Transverse colon (tissue), 4 donors: ENCODE measurements at regions not wholly inside any gene's neighbourhood (a gene's known extent, or its start where the extent isn't known, plus 50 kb on each side); places are given as distances from the start of the nearest gene placed in this dataset.

Experiments
- DNase-seq: peaks from one replicate; pipeline ENCODE4 v3.0.0-alpha.2; 2019
- H3K27ac ChIP-seq, 4 donors: fragments of 200-600 bp; sonication (generic); 2 replicates each; pipeline ENCODE4 v1.5.1; 2016 to 2018; ENCODE audit warnings: inconsistent platforms in 4 of 4
- H3K27me3 ChIP-seq: fragments of 200-600 bp; sonication (generic); 2 replicates; pipeline ENCODE4 v1.5.1; 2017; ENCODE audit warnings: inconsistent platforms
- H3K36me3 ChIP-seq, 4 donors: fragments of 200-600 bp; sonication (generic); 2 replicates each; pipeline ENCODE4 v1.5.1; 2017 to 2019; ENCODE audit warnings: inconsistent platforms in 4 of 4
- H3K4me1 ChIP-seq, 4 donors: fragments of 200-600 bp; sonication (generic); 2 replicates each; pipeline ENCODE4 v1.5.1; 2017 to 2020; ENCODE audit warnings: inconsistent platforms in 4 of 4
- H3K4me3 ChIP-seq, 4 donors: fragments of 200-600 bp; sonication (generic); 1 replicate in 1 of 4; 2 replicates in 3 of 4; pipeline versions ENCODE4 v1.5.1 to v1.6.1; 2017 to 2019; ENCODE audit warnings: inconsistent platforms in 4 of 4
- H3K9me3 ChIP-seq, 2 donors: fragments of 200-600 bp; sonication (generic); 2 replicates each; pipeline ENCODE4 v1.5.1; 2017 to 2019; ENCODE audit warnings: inconsistent platforms in 2 of 2
- EP300 ChIP-seq: sonication (generic); formaldehyde crosslinking; IDR thresholded peaks from one replicate; pipeline ENCODE4 v1.6.1; 2017; ENCODE audit warnings: antibody characterized with exemption, low read depth
- POLR2A ChIP-seq: fragments of 450-650 bp; IDR thresholded peaks from one replicate; pipeline ENCODE4 v1.6.1; 2016; ENCODE audit warnings: antibody characterized with exemption, mild to moderate bottlenecking, moderate library complexity
- POLR2AphosphoS5 ChIP-seq, 3 donors: sonication (generic); formaldehyde crosslinking; IDR thresholded peaks; one replicate each; pipeline ENCODE4 v1.6.1; 2016; ENCODE audit warnings: antibody characterized with exemption in 3 of 3
- WGBS, 2 donors: methylation state at CpG; one replicate each; pipeline ENCODE4 v1.1.5; 2018; ENCODE audit warnings: low coverage in 1 of 2; 5-methylcytosine and 5-hydroxymethylcytosine counted together
- in situ Hi-C, 4 donors: fragments of 200-750 bp; cut with MboI; loops; one replicate each; pipeline versions ENCODE4 v1.15.0 to v1.15.1; 2017; ENCODE audit warnings: low sequenced_read_pairs in 3 of 4, low pct_ligation_motif_present in 1 of 4, low pct_unique_long_range_greater_than_20kb in 1 of 4
- intact Hi-C: fragments of 100-400 bp; cut with DNase I; formaldehyde crosslinking; loops from one replicate; pipeline ENCODE4 v1.15.1; 2023; ENCODE audit warnings: low total_unique reads
- TF ChIP-seq, protein P1 (sequence below), 5 experiments: fragments of 200-600 bp in 3 of 5; fragments of 450-650 bp in 2 of 5; sonication (generic) in 3 of 5; IDR thresholded peaks; 1 replicate in 2 of 5; 2 replicates in 3 of 5; pipeline ENCODE4 v1.5.1; 2016 to 2017; ENCODE audit warnings: antibody characterized with exemption in 5 of 5, inconsistent platforms in 3 of 5, mild to moderate bottlenecking in 2 of 5, moderate library complexity in 1 of 5

DNA sequence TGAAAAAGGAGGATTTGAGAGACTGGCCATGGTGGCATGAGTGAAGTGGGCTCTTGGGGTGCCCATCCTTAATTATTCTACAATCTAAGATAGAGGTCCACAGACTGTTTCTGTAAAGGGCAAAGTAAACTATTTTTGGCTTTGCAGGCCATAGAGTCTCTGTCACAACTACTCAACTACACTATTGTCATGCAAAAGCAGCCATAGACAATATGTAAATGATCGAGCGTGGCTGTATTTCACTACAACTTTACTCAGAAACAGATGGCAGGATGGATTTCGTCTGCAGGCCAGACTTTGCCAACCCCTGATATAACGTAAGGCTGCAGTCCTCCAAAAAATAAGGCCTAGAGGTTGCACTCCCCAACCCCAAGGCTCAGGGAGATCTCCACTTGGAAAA is 58.2 kb upstream of the NAA20 start:
- intact Hi-C loops = no loop called here
- no peaks in the 10 kb centered on the region for H3K4me1 ChIP-seq
- peaks cover 0 to 49% (median 24%) of the 10 kb centered on the region in 4 donors for H3K36me3 ChIP-seq
- DNase-seq = no peak
- WGBS, 2 donors = 62 to 73% methylated on average over 2 to 4 of the region's 4 CpGs
- in situ Hi-C loops = no loop called here
- H3K9me3 ChIP-seq = no peaks in the 10 kb centered on the region
- H3K27me3 ChIP-seq = no peaks in the 10 kb centered on the region
- H3K4me3 ChIP-seq = no peak overlapping the region
- TF ChIP-seq POLR2A = no peak
- TF ChIP-seq EP300 = no peak
- no peak for TF ChIP-seq POLR2AphosphoS5 (IDR thresholded peaks at IDR 0.05)
- TF ChIP-seq, protein P1, sequence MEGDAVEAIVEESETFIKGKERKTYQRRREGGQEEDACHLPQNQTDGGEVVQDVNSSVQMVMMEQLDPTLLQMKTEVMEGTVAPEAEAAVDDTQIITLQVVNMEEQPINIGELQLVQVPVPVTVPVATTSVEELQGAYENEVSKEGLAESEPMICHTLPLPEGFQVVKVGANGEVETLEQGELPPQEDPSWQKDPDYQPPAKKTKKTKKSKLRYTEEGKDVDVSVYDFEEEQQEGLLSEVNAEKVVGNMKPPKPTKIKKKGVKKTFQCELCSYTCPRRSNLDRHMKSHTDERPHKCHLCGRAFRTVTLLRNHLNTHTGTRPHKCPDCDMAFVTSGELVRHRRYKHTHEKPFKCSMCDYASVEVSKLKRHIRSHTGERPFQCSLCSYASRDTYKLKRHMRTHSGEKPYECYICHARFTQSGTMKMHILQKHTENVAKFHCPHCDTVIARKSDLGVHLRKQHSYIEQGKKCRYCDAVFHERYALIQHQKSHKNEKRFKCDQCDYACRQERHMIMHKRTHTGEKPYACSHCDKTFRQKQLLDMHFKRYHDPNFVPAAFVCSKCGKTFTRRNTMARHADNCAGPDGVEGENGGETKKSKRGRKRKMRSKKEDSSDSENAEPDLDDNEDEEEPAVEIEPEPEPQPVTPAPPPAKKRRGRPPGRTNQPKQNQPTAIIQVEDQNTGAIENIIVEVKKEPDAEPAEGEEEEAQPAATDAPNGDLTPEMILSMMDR (IDR thresholded peaks at IDR 0.05) = no peak
- H3K27ac ChIP-seq = no peak overlapping the region

DNA sequence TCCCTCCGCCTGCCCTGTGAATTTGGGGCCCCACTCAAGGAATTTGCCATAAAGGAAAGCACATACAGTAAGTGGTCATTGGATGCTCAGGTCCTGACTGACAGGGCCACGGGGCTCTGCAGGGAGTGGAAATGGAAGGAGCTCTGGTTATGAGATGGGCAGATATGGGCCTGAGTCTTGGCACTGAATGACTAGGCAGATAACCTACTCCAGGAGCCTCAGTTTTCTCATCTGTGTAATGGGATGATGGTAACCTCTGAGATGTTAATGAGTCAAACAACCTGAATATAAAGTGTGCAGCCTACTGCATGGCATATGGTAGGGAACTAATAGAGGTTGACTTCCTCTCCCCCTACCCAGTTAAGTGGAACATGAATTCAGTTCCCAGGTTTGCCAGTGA is 56.4 kb upstream of the NAA20 start:
- 89% methylated on average over 2 of the region's 2 CpGs; no CpG with 5 or more reads in 1 of the 2 donors for WGBS, 2 donors
- intact Hi-C loops (no loop called here), in situ Hi-C loops (no loop called here)
- H3K27me3 ChIP-seq = no peaks in the 10 kb centered on the region
- no peak for DNase-seq
- H3K4me3 ChIP-seq = no peak overlapping the region
- TF ChIP-seq POLR2A (no peak), EP300 (no peak), POLR2AphosphoS5 (IDR thresholded peaks at IDR 0.05) (no peak)
- TF ChIP-seq, protein P1 (IDR thresholded peaks at IDR 0.05) = no peak
- H3K27ac ChIP-seq = no peak overlapping the region
- H3K4me1 ChIP-seq = peaks cover 0 to 5% (median 2%) of the 10 kb centered on the region in 4 donors
- no peaks in the 10 kb centered on the region for H3K9me3 ChIP-seq
- peaks cover 0 to 49% (median 24%) of the 10 kb centered on the region in 4 donors for H3K36me3 ChIP-seq

DNA sequence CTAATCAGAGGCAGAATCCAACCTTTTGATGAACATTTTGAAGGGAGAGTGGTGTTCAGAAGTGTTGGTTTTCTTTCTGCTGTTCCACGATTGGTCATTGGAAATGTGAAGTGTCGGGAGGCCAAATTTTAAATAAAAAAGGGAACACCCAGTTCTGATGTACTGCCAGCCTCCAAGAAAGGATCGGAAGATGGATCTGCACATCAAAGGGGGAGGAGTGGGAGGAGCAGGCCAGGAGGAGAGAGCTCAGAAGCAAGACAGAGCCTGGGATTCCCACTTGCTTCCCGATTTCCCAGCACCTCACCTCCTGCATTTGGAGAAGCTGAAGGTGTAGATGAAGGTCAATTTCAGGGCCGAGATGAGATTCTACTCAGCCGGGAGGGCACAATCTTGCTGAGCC is 55.9 kb upstream of the NAA20 start:
- TF ChIP-seq EP300 = no peak
- TF ChIP-seq POLR2A = no peak
- no peak for TF ChIP-seq POLR2AphosphoS5 (IDR thresholded peaks at IDR 0.05)
- TF ChIP-seq, protein P1 (IDR thresholded peaks at IDR 0.05) = no peak
- DNase-seq = no peak
- intact Hi-C loops (no loop called here), in situ Hi-C loops (no loop called here)
- no peak overlapping the region for H3K4me3 ChIP-seq
- H3K9me3 ChIP-seq = no peaks in the 10 kb centered on the region
- H3K36me3 ChIP-seq = peaks cover 0 to 48% (median 24%) of the 10 kb centered on the region in 4 donors
- H3K4me1 ChIP-seq = peaks cover 0 to 5% (median 2%) of the 10 kb centered on the region in 4 donors
- WGBS, 2 donors = 79 to 100% methylated on average over 1 to 6 of the region's 6 CpGs
- H3K27me3 ChIP-seq = no peaks in the 10 kb centered on the region
- no peak overlapping the region for H3K27ac ChIP-seq

DNA sequence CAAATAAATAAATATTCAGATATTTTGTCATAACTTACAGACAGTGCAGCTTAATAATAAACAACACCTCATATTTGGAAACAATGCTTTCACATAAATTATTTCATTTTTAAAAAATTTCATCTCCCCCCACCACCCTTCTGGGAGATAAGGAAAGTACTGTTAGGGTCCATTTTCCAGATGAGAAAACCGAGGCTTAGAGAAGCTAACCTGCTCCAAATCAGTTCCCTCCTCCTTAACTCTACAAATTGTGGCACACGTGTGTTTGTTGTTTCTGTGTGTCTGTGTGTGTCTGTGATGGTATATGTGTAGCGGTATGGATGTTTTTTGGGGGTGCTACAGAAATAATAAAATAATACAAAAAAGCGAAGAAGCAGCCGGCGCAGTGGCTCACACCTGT is 54.2 kb upstream of the NAA20 start:
- no peak overlapping the region for H3K27ac ChIP-seq
- in situ Hi-C loops = no loop called here
- DNase-seq = no peak
- H3K4me3 ChIP-seq = no peak overlapping the region
- TF ChIP-seq POLR2A (no peak), EP300 (no peak), POLR2AphosphoS5 (IDR thresholded peaks at IDR 0.05) (no peak)
- TF ChIP-seq, protein P1 (IDR thresholded peaks at IDR 0.05) = no peak
- 83 to 94% methylated on average over 2 to 6 of the region's 6 CpGs for WGBS, 2 donors
- no peaks in the 10 kb centered on the region for H3K9me3 ChIP-seq
- intact Hi-C loops = no loop called here
- H3K4me1 ChIP-seq = peaks cover 0 to 11% (median 2%) of the 10 kb centered on the region in 4 donors
- peaks cover 0 to 38% (median 16%) of the 10 kb centered on the region in 4 donors for H3K36me3 ChIP-seq
- H3K27me3 ChIP-seq = no peaks in the 10 kb centered on the region
